ENCODE measurements at regions not wholly inside any gene's neighbourhood (a gene's known extent, or its start where the extent isn't known, plus 50 kb on each side); places are given as distances from the start of the nearest gene placed in this dataset.

DNA sequence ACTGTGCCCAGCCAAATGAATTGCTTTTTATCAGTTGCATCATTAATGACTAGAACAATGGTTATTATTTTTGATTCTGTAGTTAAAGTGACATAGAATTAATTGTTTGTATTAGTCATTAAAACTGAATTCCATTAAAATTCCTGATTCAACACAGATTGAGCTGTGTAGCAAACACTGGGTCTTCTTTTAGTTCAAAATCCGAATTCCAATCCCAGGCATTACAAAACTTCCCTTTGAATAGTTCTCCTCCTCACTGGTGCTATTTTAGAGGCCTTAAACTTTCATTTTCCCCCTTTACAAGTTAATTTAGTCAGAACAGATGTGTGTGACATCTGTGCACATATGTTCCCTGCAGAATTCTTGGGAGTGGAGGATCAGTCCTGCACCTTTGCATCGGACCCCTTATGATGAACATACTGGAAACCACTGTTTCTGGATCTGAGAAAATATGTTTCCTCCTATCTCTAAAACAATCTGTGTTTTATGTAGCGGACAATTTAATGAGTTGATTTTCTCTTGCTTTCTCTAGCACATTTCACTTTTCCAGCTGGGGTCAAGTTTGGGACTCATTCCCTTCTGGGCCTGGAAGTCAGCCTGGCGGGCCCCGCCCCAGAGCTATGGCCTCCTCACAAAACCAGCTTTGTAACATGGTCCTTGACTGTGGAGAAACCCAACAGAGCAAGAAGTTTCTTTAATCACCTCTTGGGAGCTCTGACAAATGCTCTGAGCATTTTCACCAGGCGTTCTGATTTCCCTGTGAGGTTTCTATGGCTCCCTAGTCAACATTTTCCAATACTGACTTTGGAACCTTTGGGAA, 87.9 kb upstream of the MAMDC2 start:
- DNase-seq, result no peak

- no peak for DNase-seq
These were observed 81.8 kb upstream of the MAMDC2 start for GRCh38 chr9:69961843-69962242.

DNA sequence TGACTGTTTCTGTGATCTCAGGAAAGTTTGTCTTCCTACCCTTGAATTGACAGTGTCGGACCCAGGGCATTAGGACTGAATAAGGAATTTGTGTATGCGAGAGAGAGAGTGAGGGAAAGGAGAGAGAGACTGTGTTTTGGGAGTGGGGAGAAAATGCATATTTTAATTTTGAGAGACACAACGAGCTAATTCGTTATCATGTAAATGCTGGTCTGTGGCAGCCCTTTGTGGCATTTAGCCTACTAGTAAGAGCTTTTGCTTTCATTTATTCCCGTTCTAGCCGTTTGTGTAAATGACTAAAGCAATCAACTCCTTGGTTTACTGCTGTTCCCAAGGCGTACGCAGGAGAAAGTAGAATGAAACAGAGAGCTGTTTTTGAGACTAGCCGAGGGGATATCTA, 79.8 kb upstream of the MAMDC2 start:
- no peak for DNase-seq

- no peak for DNase-seq
These were observed 79.2 kb upstream of the MAMDC2 start for GRCh38 chr9:69964446-69964845.

DNA sequence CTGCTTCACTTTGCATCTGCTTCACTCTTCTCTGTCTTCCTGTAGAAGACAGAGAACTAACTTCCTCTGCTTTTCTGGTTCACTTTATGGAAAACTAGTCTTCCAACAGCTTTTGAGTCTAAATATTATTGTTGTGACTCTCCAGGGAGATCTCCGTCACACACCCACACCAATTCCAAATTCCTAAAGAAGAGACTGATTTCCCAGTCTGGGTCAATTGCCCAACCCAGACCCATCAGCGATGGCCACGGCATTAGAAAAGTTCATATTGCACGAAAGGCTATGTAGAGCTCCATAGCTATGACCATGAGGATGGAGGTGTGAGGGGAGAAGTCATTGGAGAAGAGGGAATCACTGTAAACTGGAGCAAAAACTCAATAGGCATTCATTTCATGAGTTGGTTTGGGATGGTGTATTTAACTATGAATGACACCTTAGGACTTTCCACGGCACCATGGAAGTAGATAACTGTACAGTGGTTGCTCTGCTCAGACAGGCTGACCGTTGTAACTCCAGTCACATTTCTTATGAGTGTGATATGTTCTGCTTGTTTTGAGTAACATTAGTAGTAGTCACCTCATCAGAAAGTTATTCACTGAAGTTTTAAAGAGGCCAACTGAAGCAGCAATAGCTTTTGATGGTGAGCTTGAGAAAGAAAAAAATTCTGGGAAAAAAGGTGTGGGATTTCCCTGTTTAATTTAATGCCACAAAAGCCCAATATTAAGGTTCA, 78.1 kb upstream of the MAMDC2 start:
- DNase-seq, result no peak

DNA sequence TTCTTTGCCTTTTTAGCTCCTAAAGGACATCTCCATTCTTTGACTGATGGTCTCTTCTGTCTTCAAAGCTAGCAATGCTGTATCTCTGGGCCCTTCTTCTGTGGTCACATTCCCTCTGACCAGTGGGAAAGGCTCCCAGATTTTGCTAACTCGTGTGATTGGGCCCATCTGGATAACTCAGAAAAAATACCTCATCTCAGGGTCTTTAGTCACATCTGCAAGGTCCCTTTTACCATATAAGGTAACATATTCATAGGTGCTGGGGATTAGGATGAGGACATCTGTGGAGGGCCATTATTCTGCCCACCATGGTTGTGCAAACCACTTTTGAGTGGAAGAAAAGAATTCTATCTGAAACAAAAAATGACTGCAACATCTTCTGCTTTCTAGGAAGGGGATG, 76.3 kb upstream of the MAMDC2 start:
- DNase-seq, result no peak

GRCh38 chr9:69970001-69970533, 73.6 kb upstream of the MAMDC2 start:
- DNase-seq, result no peak

DNA sequence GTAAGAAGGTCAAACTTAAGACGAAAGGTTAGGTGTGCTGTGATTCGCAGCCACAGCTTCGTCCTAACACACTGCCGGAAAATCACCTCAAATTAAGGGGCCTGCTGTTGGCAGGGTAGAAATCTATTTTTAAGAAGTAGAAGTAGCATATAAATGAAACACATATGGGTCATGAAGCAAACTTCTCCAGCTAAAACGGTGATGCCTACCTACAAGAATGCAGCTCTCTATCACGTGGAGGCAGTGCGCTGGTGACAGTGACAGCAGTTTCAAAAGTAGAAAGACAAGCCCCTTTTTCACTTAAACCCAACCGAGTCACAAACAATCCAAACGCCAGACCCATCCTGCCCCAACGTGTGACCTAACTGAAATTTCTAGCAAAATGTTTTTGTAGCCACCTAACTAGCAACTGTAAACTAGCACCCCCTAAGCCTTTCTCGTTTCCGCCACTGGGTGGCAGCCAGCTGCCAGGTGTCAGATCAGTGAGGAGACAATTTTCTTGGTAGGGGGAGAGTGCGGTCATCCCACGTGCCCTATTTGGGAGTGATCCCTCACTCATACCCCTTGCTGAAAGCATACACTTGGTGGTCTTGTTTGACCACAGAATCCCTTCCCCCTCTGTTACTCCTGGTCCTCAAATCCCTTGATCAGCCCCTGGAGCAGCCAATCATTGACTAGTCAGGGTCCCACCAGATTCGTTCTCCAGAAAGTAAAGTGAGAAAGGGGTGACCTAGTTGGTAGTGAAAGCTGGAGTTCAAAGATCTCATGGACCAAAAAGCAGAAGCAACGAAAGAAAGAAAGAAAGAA, 71.8 kb upstream of the MAMDC2 start:
- peak; percentile 28 for DNase-seq

DNA sequence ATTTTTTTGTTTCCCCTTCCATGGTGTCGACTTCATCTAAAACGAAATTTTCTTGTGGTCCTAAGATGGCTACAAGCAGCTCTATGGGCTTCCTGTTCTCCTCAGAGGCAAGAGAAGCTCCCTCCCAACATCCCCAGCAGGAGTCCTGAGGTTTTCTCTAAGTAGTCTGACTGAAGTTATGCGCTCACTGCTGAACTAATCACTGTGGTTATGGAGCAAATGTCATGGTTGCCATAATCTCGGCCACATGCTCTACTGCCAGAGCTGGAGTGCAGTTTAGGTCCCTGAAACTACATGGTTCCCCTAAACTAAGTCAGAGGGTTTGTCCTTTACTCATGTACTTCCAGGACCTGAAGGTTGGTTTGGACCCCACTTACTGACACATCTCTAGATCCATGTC, 68.0 kb upstream of the MAMDC2 start:
- DNase-seq, result no peak

DNA sequence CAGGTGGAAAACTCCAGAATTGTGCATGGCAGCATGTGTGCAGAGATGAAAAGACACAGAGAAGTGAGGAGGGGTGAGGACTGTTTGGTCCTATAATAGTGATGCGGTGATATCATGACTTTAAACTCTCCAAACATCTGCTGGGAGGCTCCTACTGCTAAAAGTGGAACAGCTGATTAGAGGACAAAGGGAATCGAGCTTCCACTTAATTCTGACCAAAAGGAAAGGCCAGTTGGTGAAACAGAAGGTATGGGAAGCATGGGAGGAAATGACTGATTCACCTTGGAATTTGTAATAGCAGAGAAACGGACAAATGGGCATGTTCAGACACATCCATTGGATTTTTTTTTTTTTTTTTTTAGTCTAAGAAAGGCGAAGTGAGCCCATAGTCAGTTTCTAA, 67.5 kb upstream of the MAMDC2 start:
- DNase-seq, result no peak

DNA sequence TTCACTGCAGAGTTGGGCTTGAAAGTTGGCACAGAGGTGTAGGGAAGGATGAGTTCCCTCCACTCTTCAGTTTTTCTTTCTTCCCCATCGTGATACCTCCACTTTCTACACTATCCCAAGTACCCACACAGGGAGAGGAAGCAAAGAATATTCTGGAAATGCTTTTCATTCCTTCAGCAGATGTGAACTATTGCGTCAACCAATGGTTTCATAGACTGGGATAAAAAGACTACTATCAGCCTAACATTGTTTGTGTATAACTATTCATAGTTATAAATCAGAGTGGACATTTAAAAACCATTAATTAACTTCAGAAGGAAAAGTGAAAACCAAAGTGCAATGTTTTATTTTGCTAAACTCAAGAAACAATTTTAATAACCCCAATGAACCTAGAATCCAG, 63.6 kb upstream of the MAMDC2 start:
- DNase-seq, result no peak

- no peak for DNase-seq
These were observed 63.1 kb upstream of the MAMDC2 start for GRCh38 chr9:69980591-69980990.

GRCh38 chr9:69981686-69982445, 61.8 kb upstream of the MAMDC2 start:
- no peak for DNase-seq

GRCh38 chr9:69984831-69985230, 58.8 kb upstream of the MAMDC2 start:
- DNase-seq, result no peak

DNA sequence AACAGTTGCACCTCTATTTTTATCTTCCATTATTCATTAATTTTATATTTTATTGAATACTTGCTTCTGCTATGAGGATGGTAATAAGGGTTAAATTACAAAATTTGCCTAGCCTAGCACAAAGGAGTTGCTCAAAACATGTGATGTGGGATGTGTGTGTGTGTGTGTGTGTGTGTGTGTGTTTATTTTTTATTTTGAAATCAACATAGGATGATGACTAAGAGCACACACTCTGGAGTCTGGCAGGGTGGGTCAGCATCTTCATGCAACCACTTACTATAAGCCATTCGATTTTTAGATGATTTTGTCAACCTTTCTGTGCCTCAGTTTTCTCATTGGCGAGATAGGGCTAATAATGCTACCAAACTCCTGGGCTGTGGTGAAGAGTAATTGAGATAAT, 57.7 kb upstream of the MAMDC2 start:
- no peak for DNase-seq

DNA sequence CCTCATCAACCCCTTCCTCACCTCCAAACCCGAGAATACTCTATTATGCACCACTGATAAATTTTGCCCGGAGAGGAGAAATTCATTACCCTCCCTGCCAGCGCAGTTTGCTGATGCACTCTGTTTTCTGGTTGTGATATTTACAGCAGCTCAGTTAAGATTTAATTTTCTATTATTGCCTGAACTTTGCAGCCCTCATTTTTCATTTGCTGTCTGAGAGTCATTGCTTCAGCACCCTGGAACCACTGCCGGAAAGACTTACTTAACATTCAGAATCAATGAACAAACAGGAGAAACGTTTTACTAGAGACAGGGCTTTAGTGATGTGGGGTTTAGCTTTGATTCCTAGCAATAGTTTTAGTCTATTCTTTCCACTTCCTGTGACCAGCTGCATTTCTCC, 56.7 kb upstream of the MAMDC2 start:
- no peak for DNase-seq

- DNase-seq, result no peak
These were observed 56.2 kb upstream of the MAMDC2 start for GRCh38 chr9:69987457-69987856.

DNA sequence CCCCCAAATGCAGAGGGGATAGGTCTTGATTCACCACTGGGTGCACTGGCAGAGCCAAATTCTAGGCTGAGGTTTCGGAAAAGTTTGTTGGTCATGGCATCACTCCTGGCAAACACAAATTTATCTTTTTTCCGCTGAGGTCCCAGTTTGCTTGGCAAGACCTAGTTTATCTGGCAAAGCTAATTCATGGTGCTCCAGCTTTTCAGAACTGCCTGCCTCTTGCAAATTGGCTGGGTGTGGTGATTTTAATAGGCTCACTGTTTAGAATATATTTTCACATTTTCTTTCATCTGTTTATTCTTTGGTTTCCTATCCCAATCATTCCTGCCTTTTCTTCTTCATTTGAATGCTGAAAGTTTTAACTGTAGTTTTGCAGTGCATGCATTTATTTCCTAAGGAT, 50.5 kb upstream of the MAMDC2 start:
- no peak for DNase-seq
